GM21786 (cell line): ENCODE measurements at regions not wholly inside any gene's neighbourhood (a gene's known extent, or its start where the extent isn't known, plus 50 kb on each side); places are given as distances from the start of the nearest gene placed in this dataset.
"Not testable (repeated sequence)": the region's sequence is repeated elsewhere in the genome, so short reads cannot be mapped to it uniquely, and the experiment has no call there.

Source experiments
- ATAC-seq: cut with Tn5 transposase; IDR thresholded peaks from one replicate; pipeline ENCODE4 v1.9.1; 2021; ENCODE audit not compliant: unreplicated experiment

DNA sequence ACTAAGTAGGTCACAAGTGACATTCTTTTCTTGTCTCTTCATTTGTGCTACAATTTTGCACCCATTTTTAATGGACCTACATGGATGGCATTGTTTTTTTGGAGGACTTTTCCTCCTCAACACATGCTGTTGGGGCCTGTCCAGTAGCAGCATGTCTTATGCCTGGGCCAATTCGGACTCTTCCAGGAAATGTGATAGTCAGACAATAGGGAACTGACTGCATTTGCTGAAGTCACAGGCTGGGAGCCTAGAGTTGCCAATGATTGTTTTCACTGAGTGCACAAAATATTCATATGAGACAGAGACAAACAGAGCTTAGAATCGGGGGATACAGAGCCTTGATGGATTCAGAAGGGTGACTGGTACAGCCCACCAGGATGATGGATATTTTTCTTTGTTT is 867.3 kb upstream of the GOT2 start:
- no peak for ATAC-seq

DNA sequence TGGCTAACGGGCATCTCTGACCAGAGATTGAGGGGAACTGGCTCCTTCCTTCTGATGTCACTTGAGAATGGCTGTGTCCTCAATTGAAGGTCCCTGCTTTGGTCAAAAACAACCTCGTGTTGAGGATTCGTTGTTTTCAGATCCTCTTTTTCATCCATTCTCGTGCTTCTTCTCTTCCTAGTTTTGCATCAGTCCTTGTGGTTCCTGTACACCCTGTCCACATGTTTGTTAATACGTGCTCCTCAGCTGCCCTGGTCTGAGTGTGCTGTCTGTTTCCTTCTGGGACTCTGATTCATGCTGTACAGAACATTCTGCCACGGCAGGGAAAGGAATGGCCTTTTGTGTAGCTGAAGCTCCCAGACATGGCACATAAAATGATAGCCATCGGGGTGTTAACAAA is 863.2 kb upstream of the GOT2 start:
- no peak for ATAC-seq

DNA sequence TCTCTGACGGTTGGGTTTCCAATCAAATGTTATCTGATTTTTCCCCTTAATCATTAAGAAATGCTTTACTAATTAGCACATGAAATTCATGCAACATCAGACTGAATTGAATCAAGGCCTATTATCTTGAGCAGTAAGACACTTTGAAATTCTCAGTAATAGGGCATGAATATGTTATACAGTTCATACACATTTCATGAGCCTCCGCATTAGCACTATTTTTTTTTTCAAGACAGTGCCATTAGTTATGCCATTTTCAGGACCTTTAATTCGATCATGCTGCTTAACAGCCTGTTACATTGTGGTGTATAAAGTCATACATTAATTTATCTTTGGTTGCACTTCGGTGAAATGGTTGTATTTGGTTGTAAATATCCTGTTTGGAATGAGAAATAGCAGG is 862.6 kb upstream of the GOT2 start:
- ATAC-seq: no peak

DNA sequence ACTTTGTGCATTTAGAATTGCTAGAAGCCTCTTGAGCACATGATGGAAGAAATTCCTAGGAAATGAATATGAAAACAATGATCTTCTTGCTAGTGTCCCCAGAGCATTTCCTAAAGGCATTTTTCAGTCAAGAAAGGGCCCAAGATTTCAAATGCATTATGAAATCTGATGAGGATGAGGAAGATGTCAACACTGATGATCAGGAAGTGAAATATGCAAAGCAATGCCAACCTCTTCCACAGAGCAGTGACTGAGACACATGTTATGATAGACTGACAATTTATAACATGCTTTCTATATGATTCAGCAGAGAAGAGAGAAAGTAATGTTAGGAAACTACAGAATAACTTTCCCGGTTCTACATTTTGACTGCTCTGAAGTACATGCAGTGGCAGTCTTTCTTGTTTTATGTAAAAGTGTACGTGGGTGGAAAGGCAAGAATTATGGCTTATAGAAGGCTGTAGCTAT is 859.1 kb upstream of the GOT2 start:
- ATAC-seq: no peak

GRCh38 chr16:59591480-59591879 is 857.4 kb upstream of the GOT2 start:
- ATAC-seq: no peak

DNA sequence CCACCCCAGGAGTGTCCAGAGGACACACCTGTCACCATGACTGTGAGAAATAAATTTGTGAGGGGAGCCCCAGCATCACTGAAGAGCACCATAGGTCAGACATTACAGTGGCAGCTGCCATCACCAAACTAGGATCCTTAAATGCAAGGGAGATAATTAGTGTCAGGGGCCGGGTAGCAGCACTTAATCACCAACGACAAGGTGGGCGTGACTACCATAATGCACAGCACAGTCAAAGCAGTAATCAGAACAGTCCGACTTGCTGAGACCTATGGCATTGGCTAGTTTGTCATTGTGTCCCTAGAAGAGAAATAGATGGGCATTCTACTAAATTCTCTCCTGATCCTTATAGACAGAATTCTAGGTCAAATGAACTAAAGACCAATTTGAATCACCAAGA is 856.7 kb upstream of the GOT2 start:
- ATAC-seq: no peak

- ATAC-seq: no peak
Measured at GRCh38 chr16:59586331-59586730, 852.2 kb upstream of the GOT2 start.

DNA sequence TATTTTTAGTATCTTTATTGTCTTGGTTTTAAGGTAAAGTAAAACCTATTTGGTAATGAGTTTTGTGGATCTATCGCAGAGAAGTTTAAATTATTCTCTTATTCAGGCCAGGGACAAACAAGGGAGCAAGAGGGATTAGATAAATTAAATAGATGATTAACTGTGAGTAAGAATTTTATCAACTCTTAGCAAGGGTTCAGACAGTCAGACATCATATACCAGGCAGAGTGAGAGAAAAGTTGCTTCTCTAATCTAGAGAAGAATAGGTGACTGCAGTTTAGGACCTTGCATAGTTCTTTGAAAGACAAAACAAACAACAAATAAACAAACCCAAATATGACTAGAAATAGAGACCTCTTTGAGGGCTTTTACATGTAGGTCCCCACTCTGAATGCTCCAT is 840.2 kb upstream of the GOT2 start:
- ATAC-seq: no peak

DNA sequence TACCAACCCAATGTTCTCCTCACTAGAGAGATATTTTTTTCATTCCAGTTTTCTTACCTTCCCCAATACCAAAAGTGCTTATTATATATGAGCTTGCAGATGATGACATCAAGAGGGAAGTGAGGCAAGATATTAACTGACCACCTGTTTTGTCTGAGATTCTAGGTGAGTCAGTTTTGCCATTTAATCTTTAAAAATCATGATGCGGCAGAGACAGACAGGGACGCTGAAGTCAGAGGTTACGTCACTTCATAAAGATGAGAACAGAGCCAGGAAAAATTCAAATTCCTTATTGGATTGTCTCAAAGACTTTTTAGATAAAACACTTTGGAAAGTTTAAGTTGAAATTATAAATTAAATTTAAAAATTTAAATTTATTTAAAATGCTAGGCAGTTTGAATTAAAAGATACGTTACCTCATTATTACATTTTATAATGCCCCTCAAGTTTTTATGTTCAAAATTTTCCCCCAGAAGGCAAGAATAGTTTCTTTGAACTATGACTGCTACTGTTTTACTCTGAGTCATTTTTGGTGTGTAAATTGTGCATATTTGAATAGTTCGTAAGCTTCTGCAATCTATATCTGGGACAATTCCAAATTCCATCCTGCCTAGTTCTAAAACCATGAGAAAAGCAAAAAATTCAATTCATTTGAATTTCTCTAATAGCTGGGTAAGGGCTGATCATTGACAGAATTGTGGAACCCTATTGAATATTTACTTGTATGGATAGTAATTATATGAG is 839.6 kb upstream of the GOT2 start:
- no peak for ATAC-seq

DNA sequence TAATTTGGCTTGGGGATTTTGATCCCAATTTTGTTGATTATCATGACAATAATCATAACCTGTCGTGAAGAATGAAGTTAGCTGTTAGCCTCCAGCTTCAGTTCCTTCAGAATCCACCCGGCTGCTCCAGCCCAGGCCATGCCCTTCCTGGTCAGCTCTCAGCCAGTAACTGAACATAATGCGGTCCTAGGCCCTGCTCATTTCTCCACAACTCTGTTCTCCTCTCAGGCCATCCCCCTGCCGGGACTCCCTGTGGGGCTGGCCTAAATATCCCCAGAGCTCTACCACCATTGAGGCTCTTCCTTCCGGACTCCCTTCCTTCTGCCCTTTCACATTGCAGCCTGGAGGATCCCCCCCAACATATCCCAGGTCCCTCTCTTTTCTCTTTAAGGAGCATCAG is 833.4 kb upstream of the GOT2 start:
- ATAC-seq: no peak

DNA sequence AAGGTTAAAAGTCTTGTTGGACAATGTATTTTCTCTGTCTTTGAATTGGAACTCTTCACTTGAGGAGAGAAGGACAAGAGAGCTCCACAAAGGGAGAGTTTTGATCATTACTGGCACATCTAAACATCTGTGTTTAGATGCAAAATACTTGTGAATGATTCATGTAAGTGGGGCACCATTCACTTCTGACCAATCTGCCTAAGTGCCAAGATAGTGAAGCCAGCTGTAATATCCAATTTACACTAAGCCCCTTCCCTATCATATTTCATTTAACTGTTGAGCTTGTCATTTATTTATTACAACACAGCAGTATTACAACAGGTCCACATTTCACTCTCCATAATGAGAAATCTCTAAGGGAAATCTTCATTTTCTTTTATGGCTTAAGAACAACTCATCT is 832.3 kb upstream of the GOT2 start:
- ATAC-seq: no peak

DNA sequence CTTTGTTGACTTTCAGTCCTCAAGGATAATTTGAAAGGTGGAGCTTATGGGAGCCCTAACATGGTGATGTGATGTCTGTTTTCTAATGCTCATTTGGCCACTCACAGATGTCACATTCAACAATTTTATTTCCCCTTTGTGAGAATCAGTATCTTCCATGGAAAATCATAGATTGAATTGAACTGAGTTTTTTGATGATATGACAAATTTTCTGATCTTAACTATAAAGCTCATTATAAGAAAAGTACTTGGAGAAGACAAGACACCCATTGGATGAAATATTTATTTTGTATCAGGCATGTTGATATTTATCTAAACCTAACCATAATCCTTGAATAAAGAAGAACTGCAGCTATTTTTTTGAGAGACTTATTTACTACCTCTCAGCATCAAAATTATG is 824.6 kb upstream of the GOT2 start:
- no peak for ATAC-seq

DNA sequence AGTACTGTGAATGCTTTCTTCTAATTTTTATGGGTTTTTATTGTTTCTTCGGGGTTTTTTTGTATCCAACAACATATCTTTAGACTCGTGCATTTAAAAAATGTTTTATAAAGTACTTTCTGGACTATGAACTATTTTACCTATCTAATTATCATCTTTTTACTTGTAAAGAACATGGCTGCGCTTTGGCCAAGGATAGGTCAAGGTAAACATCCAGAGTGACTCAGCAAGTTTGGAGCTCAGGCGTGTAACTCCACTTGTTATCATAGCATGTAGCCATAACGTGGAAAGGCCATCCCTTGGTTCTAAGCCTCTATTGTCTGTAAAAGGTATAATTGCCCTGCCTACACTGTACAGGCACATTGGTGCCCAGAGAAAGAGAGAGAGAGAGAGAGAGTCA is 818.0 kb upstream of the GOT2 start:
- ATAC-seq: no peak

GRCh38 chr16:59545721-59546120 is 811.6 kb upstream of the GOT2 start:
- no peak for ATAC-seq

- ATAC-seq: no peak
Measured at GRCh38 chr16:59543641-59544040, 809.5 kb upstream of the GOT2 start.

DNA sequence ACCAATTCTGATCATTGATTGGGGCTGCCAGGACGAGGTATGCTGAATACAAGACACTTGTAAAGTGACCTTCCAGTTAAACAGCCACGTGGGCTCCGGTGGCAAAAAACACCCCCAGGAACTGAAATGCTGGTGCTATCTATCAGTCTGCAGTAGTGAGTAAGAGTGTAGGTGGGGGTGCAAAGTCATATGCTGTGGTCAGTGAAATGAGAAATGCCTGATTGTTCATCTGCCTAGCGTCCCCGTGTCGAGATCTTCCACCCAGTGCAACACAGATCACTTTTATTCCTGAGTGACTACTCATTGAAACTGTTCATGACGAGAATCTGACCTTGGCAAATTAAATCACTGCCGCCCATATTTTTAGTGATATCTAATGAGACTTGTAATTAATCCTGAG is 806.5 kb upstream of the GOT2 start:
- ATAC-seq: no peak

GRCh38 chr16:59535298-59535697 is 801.2 kb upstream of the GOT2 start:
- no peak for ATAC-seq

GRCh38 chr16:59527206-59527997 is 793.3 kb upstream of the GOT2 start:
- no peak for ATAC-seq

GRCh38 chr16:59522826-59523225 is 788.7 kb upstream of the GOT2 start:
- no peak for ATAC-seq

- ATAC-seq: not testable (repeated sequence)
Measured at GRCh38 chr16:59518721-59519120, 784.6 kb upstream of the GOT2 start.

DNA sequence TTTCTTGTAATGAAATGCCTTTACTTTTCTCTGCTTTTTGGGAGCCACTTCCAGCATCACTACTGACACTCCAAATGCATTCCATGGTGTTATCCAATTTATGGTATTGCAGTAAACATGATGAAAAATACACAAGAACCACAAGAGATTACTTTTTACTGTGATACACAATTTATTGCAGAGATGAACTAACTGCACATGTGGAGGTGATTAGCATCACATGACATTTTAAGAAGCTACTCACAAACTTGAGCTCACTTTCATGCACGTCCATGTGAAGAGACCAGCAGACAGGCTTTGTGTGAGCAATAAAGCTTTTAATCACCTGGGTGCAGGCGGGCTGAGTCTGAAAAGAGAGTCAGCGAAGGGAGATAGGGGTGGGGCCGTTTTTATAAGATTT is 780.5 kb upstream of the GOT2 start:
- no peak for ATAC-seq

- no peak for ATAC-seq
Measured at GRCh38 chr16:59510008-59510424, 775.9 kb upstream of the GOT2 start.
